Neuron (in vitro differentiated cells): ENCODE measurements at regions not wholly inside any gene's neighbourhood (a gene's known extent, or its start where the extent isn't known, plus 50 kb on each side); places are given as distances from the start of the nearest gene placed in this dataset.

ENCODE experiments used
- H2AFZ ChIP-seq: one replicate; pipeline ENCODE4 v1.6.1; 2013; ENCODE audit warnings: low read depth, mild to moderate bottlenecking, inconsistent platforms, low read length, moderate library complexity
- H3K27me3 ChIP-seq: one replicate; pipeline ENCODE4 v1.6.1; 2013; ENCODE audit warnings: low read length; ENCODE audit not compliant: insufficient read depth
- H3K36me3 ChIP-seq: one replicate; pipeline ENCODE4 v1.6.1; 2013; ENCODE audit warnings: low read length; ENCODE audit not compliant: insufficient read depth
- H3K4me1 ChIP-seq: one replicate; pipeline ENCODE4 v1.6.1; 2013; ENCODE audit warnings: low read length; ENCODE audit not compliant: insufficient read depth
- H3K4me3 ChIP-seq: 2 replicates; pipeline ENCODE4 v1.5.1; 2013; ENCODE audit warnings: mild to moderate bottlenecking, low read length, moderate library complexity
- H3K9me3 ChIP-seq: one replicate; pipeline ENCODE4 v1.6.1; 2013; ENCODE audit warnings: low read length

- Histone ChIP-seq H3K4me3 (no peak overlapping the region), H3K9me3 (no peaks in the 10 kb centered on the region), H2AFZ (no peak overlapping the region), H3K4me1 (peaks cover 7% of the 10 kb centered on the region), H3K27me3 (peaks cover 3% of the 10 kb centered on the region), H3K36me3 (no peaks in the 10 kb centered on the region)
Measured at GRCh38 chr6:170101281-170102035, 189.4 kb downstream of the DLL1 start.

GRCh38 chr6:170100046-170100445, 190.8 kb downstream of the DLL1 start:
- H3K4me1 ChIP-seq, result peaks cover 7% of the 10 kb centered on the region
- peaks cover 8% of the 10 kb centered on the region for H3K27me3 ChIP-seq
- no peaks in the 10 kb centered on the region for H3K9me3 ChIP-seq
- no peaks in the 10 kb centered on the region for H3K36me3 ChIP-seq
- H3K4me3 ChIP-seq, result no peak overlapping the region
- no peak overlapping the region for H2AFZ ChIP-seq

- Histone ChIP-seq H3K4me1 (peaks cover 7% of the 10 kb centered on the region), H3K4me3 (no peak overlapping the region), H3K36me3 (no peaks in the 10 kb centered on the region), H2AFZ (no peak overlapping the region), H3K27me3 (peaks cover 8% of the 10 kb centered on the region), H3K9me3 (no peaks in the 10 kb centered on the region)
Measured at GRCh38 chr6:170099387-170099786, 191.5 kb downstream of the DLL1 start.

- no peaks in the 10 kb centered on the region for H3K36me3 ChIP-seq
- no peaks in the 10 kb centered on the region for H3K9me3 ChIP-seq
- H3K27me3 ChIP-seq, result peaks cover 8% of the 10 kb centered on the region
- peaks cover 7% of the 10 kb centered on the region for H3K4me1 ChIP-seq
- no peak overlapping the region for H2AFZ ChIP-seq
- H3K4me3 ChIP-seq, result no peak overlapping the region
Measured at GRCh38 chr6:170098428-170099170, 192.3 kb downstream of the DLL1 start.

- Histone ChIP-seq H3K27me3 (peaks cover 8% of the 10 kb centered on the region), H3K36me3 (no peaks in the 10 kb centered on the region), H3K9me3 (no peaks in the 10 kb centered on the region), H3K4me1 (peaks cover 7% of the 10 kb centered on the region), H2AFZ (no peak overlapping the region), H3K4me3 (no peak overlapping the region)
Measured at GRCh38 chr6:170097505-170098427, 193.1 kb downstream of the DLL1 start.

GRCh38 chr6:170096803-170097504, 193.9 kb downstream of the DLL1 start:
- peaks cover 7% of the 10 kb centered on the region for H3K4me1 ChIP-seq
- no peaks in the 10 kb centered on the region for H3K36me3 ChIP-seq
- no peak overlapping the region for H3K4me3 ChIP-seq
- H3K9me3 ChIP-seq, result no peaks in the 10 kb centered on the region
- peaks cover 8% of the 10 kb centered on the region for H3K27me3 ChIP-seq
- no peak overlapping the region for H2AFZ ChIP-seq

- H3K9me3 ChIP-seq, result no peaks in the 10 kb centered on the region
- H2AFZ ChIP-seq, result no peak overlapping the region
- H3K36me3 ChIP-seq, result no peaks in the 10 kb centered on the region
- H3K4me1 ChIP-seq, result peaks cover 7% of the 10 kb centered on the region
- H3K4me3 ChIP-seq, result no peak overlapping the region
- H3K27me3 ChIP-seq, result peaks cover 8% of the 10 kb centered on the region
Measured at GRCh38 chr6:170096191-170096802, 194.6 kb downstream of the DLL1 start.

- H2AFZ ChIP-seq, result no peak overlapping the region
- H3K36me3 ChIP-seq, result no peaks in the 10 kb centered on the region
- peaks cover 7% of the 10 kb centered on the region for H3K4me1 ChIP-seq
- no peak overlapping the region for H3K4me3 ChIP-seq
- H3K9me3 ChIP-seq, result no peaks in the 10 kb centered on the region
- peaks cover 8% of the 10 kb centered on the region for H3K27me3 ChIP-seq
Measured at GRCh38 chr6:170095273-170095981, 195.5 kb downstream of the DLL1 start.

GRCh38 chr6:170094686-170095272, 196.1 kb downstream of the DLL1 start:
- Histone ChIP-seq H3K4me1 (peaks cover 7% of the 10 kb centered on the region), H3K27me3 (peaks cover 8% of the 10 kb centered on the region), H3K4me3 (no peak overlapping the region), H3K36me3 (no peaks in the 10 kb centered on the region), H2AFZ (no peak overlapping the region), H3K9me3 (no peaks in the 10 kb centered on the region)

- Histone ChIP-seq H2AFZ (no peak overlapping the region), H3K9me3 (no peaks in the 10 kb centered on the region), H3K4me1 (peaks cover 7% of the 10 kb centered on the region), H3K36me3 (no peaks in the 10 kb centered on the region), H3K4me3 (no peak overlapping the region), H3K27me3 (peaks cover 8% of the 10 kb centered on the region)
Measured at GRCh38 chr6:170093658-170094596, 197.0 kb downstream of the DLL1 start.

GRCh38 chr6:170093276-170093657, 197.6 kb downstream of the DLL1 start:
- Histone ChIP-seq H3K36me3 (no peaks in the 10 kb centered on the region), H3K9me3 (no peaks in the 10 kb centered on the region), H3K27me3 (peaks cover 8% of the 10 kb centered on the region), H2AFZ (no peak overlapping the region), H3K4me1 (peaks cover 7% of the 10 kb centered on the region), H3K4me3 (no peak overlapping the region)
